HepG2 (cell line): ENCODE measurements at regions not wholly inside any gene's neighbourhood (a gene's known extent, or its start where the extent isn't known, plus 50 kb on each side); places are given as distances from the start of the nearest gene placed in this dataset.

Source experiments
- ATAC-seq: fragments of 200-7000 bp; cut with Tn5 transposase; 3 replicates; pipeline ENCODE4 v1.9.1; 2020; ENCODE audit warnings: mild to moderate bottlenecking, moderate library complexity
- BruUV-seq: library from RNA; stranded (reverse); fragments of 400-500 nt; replicated peaks from 2 replicates; lab custom pipeline; 2021; lab: Mats Ljungman, UMichigan
- CTCF ChIA-PET: fragments of 300-600 bp; formaldehyde crosslinking; extraction: SDS; loops from one replicate; lab custom pipeline; 2021; ENCODE audit warnings: low total read pairs, inconsistent platforms, low intra/inter-chr PET ratio; lab: Yijun Ruan, JAX
- POLR2A ChIA-PET: fragments of 350-600 bp; sonication (Branson Sonifier 250); formaldehyde crosslinking; loops from one replicate; lab custom pipeline; 2020; ENCODE audit warnings: antibody characterized with exemption, inconsistent platforms; lab: Yijun Ruan, JAX
- DNase-seq: peaks from one replicate; pipeline ENCODE4 v3.0.0-alpha.2; 2015; ENCODE audit warnings: low spot score
- FAIRE-seq: peaks from 3 replicates; lab custom pipeline; 2011; peaks lifted over from hg19 to GRCh38; lab: Jason Lieb, UNC
- H2AFZ ChIP-seq: one replicate; pipeline ENCODE4 v1.6.1; 2011; ENCODE audit warnings: low read length, inconsistent platforms
- H3K27ac ChIP-seq: fragments of 300-600 bp; 3 replicates; pipeline ENCODE4 v1.8.0; 2011; ENCODE audit warnings: mixed run types, mild to moderate bottlenecking, mixed read lengths, low read length, inconsistent platforms; ENCODE audit not compliant: insufficient read depth; ENCODE audit errors: extremely low read length
- H3K27me3 ChIP-seq, 2 experiments: fragments of 200-600 bp in 1 of 2; 2 replicates in 1 of 2; 3 replicates in 1 of 2; pipeline versions ENCODE4 v1.6.0 to v1.8.0; 2011; ENCODE audit warnings: low read length in 2 of 2, mild to moderate bottlenecking in 2 of 2, moderate library complexity in 2 of 2, inconsistent platforms in 1 of 2; ENCODE audit not compliant: insufficient read depth in 2 of 2, control insufficient read depth in 1 of 2
- H3K36me3 ChIP-seq, 2 experiments: fragments of 200-600 bp in 1 of 2; replicated peaks in 1 of 2; 2 replicates in 1 of 2; 3 replicates in 1 of 2; pipeline versions ENCODE4 v1.5.1 to v1.8.0; 2011; ENCODE audit warnings: low read length in 2 of 2, inconsistent platforms in 1 of 2; ENCODE audit not compliant: insufficient read depth in 2 of 2, control insufficient read depth in 1 of 2
- H3K4me1 ChIP-seq: 2 replicates; pipeline ENCODE4 v1.5.1; 2012; ENCODE audit warnings: low read length, inconsistent platforms; ENCODE audit not compliant: insufficient read depth
- H3K4me2 ChIP-seq: 2 replicates; pipeline ENCODE4 v1.6.0; 2011; ENCODE audit warnings: low read depth, low read length, inconsistent platforms
- H3K4me3 ChIP-seq, 3 experiments: fragments of 200-600 bp in 1 of 3; sonication (generic), shearing (Covaris generic) in 1 of 3; replicated peaks in 1 of 3; 2 replicates each; pipeline ENCODE4 v1.5.1; 2011 to 2016; ENCODE audit warnings: low read length in 3 of 3, inconsistent platforms in 2 of 3, low read depth in 2 of 3, mild to moderate bottlenecking in 2 of 3, control low read depth in 1 of 3, mixed read lengths in 1 of 3; ENCODE audit not compliant: insufficient read depth in 1 of 3
- H3K79me2 ChIP-seq: one replicate; pipeline ENCODE4 v1.6.1; 2011; ENCODE audit warnings: low read length, inconsistent platforms; ENCODE audit not compliant: insufficient read depth
- H3K9ac ChIP-seq: 2 replicates; pipeline ENCODE4 v1.6.0; 2011; ENCODE audit warnings: mild to moderate bottlenecking, low read depth, low read length, inconsistent platforms; ENCODE audit not compliant: insufficient read depth
- H3K9me3 ChIP-seq: 2 replicates; pipeline ENCODE4 v1.5.1; 2012; ENCODE audit warnings: mild to moderate bottlenecking, low read length
- H4K20me1 ChIP-seq: 2 replicates; pipeline ENCODE4 v1.6.0; 2011; ENCODE audit warnings: inconsistent platforms, mild to moderate bottlenecking, low read length, moderate library complexity; ENCODE audit not compliant: insufficient read depth
- CTCF ChIP-seq: sonication (generic); formaldehyde crosslinking; IDR thresholded peaks from 2 replicates; pipeline ENCODE4 v1.5.0; 2020; ENCODE audit warnings: mild to moderate bottlenecking, missing genetic modification reagents, moderate library complexity
- FOSL2 ChIP-seq: sonication (generic); formaldehyde crosslinking; IDR thresholded peaks from 2 replicates; pipeline ENCODE4 v1.4.0; 2020; ENCODE audit warnings: missing genetic modification reagents
- GPBP1L1 ChIP-seq: sonication (generic); formaldehyde crosslinking; IDR thresholded peaks from 2 replicates; pipeline ENCODE4 v1.5.0; 2020; ENCODE audit warnings: mild to moderate bottlenecking, missing genetic modification reagents
- RFX1 ChIP-seq: fragments of 450-650 bp; IDR thresholded peaks from 2 replicates; pipeline ENCODE4 v1.6.1; 2017
- SOX13 ChIP-seq, 3 experiments: fragments of 450-650 bp in 1 of 3; sonication (generic) in 1 of 3; formaldehyde crosslinking in 1 of 3; IDR thresholded peaks in 2 of 3; conservative IDR thresholded peaks in 1 of 3; 2 replicates each; pipeline versions ENCODE4 v1.5.0 to v1.6.1; 2016 to 2020; ENCODE audit warnings: antibody characterized with exemption in 1 of 3, mild to moderate bottlenecking in 1 of 3, missing compliant biosample characterization in 1 of 3, missing genetic modification reagents in 1 of 3, moderate library complexity in 1 of 3
- STAG1 ChIP-seq: sonication (generic); formaldehyde crosslinking; IDR thresholded peaks from 2 replicates; pipeline ENCODE4 v1.4.0; 2020; ENCODE audit warnings: missing genetic modification reagents
- TCF7 ChIP-seq: sonication (generic); IDR thresholded peaks from 2 replicates; pipeline ENCODE4 v1.6.1; 2016; ENCODE audit warnings: antibody characterized with exemption, low read depth
- TEAD3 ChIP-seq: optimal IDR thresholded peaks from 2 replicates; pipeline ENCODE3; 2016; ENCODE audit warnings: borderline replicate concordance
- XBP1 ChIP-seq: sonication (generic); formaldehyde crosslinking; IDR thresholded peaks from 2 replicates; pipeline ENCODE4 v1.5.0; 2020; ENCODE audit warnings: missing genetic modification reagents
- ZMYM3 ChIP-seq: sonication (generic); formaldehyde crosslinking; IDR thresholded peaks from 2 replicates; pipeline ENCODE4 v1.5.1; 2020; ENCODE audit warnings: mild to moderate bottlenecking, missing genetic modification reagents
- ZNF263 ChIP-seq: sonication (generic); formaldehyde crosslinking; IDR thresholded peaks from 2 replicates; pipeline ENCODE4 v1.4.0; 2020; ENCODE audit warnings: missing genetic modification reagents
- ZNF382 ChIP-seq: sonication (generic); formaldehyde crosslinking; IDR thresholded peaks from 2 replicates; pipeline ENCODE4 v1.5.0; 2020; ENCODE audit warnings: missing genetic modification reagents, mild to moderate bottlenecking, borderline replicate concordance
- ZNF430 ChIP-seq: sonication (generic); formaldehyde crosslinking; IDR thresholded peaks from 2 replicates; pipeline ENCODE4 v1.9.0; 2021; ENCODE audit warnings: mild to moderate bottlenecking, missing genetic modification reagents
- WGBS: methylation state at CpG from one replicate; pipeline ENCODE4 v1.1.6; 2017; ENCODE audit warnings: low lambda C conversion rate; 5-methylcytosine and 5-hydroxymethylcytosine counted together
- in situ Hi-C: cut with HindIII; loops from 2 replicates; pipeline ENCODE4 v1.10.0; 2017; ENCODE audit warnings: low pct_unique_long_range_greater_than_20kb; ENCODE audit not compliant: extremely low pct_ligation_motif_present
- intact Hi-C: fragments of 100-400 bp; cut with micrococcal nuclease; formaldehyde crosslinking; loops from one replicate; pipeline ENCODE4 v1.10.0; 2022; ENCODE audit not compliant: unreplicated experiment

DNA sequence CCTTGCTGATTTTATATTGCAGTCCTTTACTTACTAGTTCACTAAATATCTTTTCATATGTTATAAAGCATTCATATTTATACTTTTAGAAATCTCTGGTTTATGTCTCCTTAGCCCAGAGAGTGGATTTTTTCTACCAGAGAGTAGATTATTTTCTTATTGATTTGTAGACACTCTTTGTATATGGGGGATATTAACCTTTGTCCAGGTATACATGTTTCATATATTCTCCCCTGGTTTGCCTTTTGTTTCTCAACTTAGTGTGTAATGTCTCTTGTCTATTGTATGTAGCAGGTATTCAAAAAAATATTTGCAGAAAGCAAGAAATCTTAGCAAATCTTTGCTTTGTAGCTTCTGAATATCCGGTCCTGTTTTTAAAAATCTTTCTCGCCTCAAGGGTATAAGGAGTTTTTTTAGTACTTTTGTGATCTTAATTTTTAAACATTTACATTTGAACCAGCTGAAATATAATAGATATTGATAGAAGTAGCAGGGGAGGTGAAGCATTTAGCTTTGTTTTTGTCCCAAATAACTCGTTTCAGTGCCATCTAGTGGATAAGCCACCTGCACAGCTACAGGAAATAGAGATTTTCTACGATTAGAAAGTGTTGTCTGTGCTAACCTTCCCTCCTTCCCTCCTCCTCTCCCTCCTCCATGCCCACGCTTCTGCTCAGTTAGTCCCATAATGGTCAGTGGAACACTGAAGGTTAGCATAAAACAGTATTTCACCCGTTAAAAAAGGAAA lies 97.0 kb downstream of the PHETA1 start:
- CTCF ChIA-PET: no interaction called here
- intact Hi-C loops: no loop called here
- Histone ChIP-seq H3K4me2 (no peak overlapping the region), H2AFZ (no peak overlapping the region), H3K27me3 (peaks cover 0 to 9% of the 10 kb centered on the region in 2 experiments; a peak in 3 of 5 replicates), H3K9me3 (no peaks in the 10 kb centered on the region), H3K4me1 (peaks cover 13% of the 10 kb centered on the region), H3K36me3 (no peaks in the 10 kb centered on the region), H3K27ac (no peak overlapping the region), H3K79me2 (no peaks in the 10 kb centered on the region), H3K9ac (no peak overlapping the region), H3K4me3 (no peak overlapping the region), H4K20me1 (no peaks in the 10 kb centered on the region)
- no TSS peak for BruUV-seq
- WGBS: 13% methylated on average over 6 of the region's 6 CpGs
- in situ Hi-C loops: no loop called here
- DNase-seq (no peak), ATAC-seq (no peak), FAIRE-seq (no peak)
- POLR2A ChIA-PET: no interaction called here
- TF ChIP-seq ZNF382 (CRISPR knock-in tag) (no peak), XBP1 (CRISPR knock-in tag) (no peak), STAG1 (0 out of 2 replicates have a peak, but pooled peaks have one; percentile 8), ZNF263 (CRISPR knock-in tag) (peak; percentile 59; the same call in 1 of the 2 replicates), ZNF430 (CRISPR knock-in tag) (no peak), CTCF (CRISPR knock-in tag) (peak; percentile 37)
- TF ChIP-seq, all 625 proteins: peak for 3

DNA sequence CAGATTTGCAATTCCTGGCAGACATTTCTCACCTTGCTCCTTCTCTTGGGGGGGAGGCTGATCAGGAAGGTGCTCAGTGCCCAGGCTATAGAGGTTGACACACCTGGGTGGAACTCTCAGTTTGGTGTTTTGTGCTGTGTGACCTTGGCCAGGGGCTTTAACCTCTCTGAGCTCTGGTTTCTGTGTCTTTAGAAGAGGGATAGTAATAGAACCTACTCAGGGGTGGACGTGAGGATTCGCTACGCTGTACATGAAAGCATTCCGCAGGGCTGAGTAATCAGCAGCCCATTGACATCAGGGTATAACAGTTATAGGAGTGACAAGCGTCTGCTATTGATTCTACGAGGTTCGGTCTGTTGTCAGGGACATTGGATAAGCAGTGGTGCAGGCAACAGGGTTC lies 98.1 kb downstream of the PHETA1 start:
- Histone ChIP-seq H3K4me1 (peaks cover 16% of the 10 kb centered on the region), H3K79me2 (no peaks in the 10 kb centered on the region), H3K4me3 (no peak overlapping the region), H3K27me3 (peaks cover 0 to 9% of the 10 kb centered on the region in 2 experiments; a peak in 3 of 5 replicates), H3K4me2 (no peak overlapping the region), H4K20me1 (no peaks in the 10 kb centered on the region), H3K9me3 (no peaks in the 10 kb centered on the region), H2AFZ (no peak overlapping the region), H3K36me3 (no peaks in the 10 kb centered on the region), H3K27ac (no peak overlapping the region), H3K9ac (no peak overlapping the region)
- intact Hi-C loops: no loop called here
- ChIA-PET CTCF (no interaction called here), POLR2A (no interaction called here)
- FAIRE-seq: no peak
- ATAC-seq: peak; percentile 88
- BruUV-seq: no TSS peak
- 2% methylated on average over 7 of the region's 7 CpGs for WGBS
- DNase-seq: peak; percentile 77
- in situ Hi-C loops: no loop called here
- TF ChIP-seq FOSL2: peak; percentile 90
- TF ChIP-seq RFX1: 0 out of 2 replicates have a peak, but pooled peaks have one; percentile 5
- TF ChIP-seq ZNF430 (CRISPR knock-in tag): no peak
- TF ChIP-seq SOX13 (IDR thresholded peaks at IDR 0.05): no peak
- TF ChIP-seq SOX13 (CRISPR knock-in tag; conservative IDR thresholded peaks at IDR 0.05 in 1 of 2, IDR thresholded peaks at IDR 0.05 in 1 of 2): peak in 1 of 2 experiments; percentile 13; a peak in 1 of 4 replicates
- peak; percentile 80 for TF ChIP-seq TCF7
- TF ChIP-seq ZMYM3 (CRISPR knock-in tag): peak; percentile 83
- peak; percentile 88 for TF ChIP-seq TEAD3 (CRISPR knock-in tag)
- TF ChIP-seq GPBP1L1 (CRISPR knock-in tag): no peak
